ENCODE measurements at regions not wholly inside any gene's neighbourhood (a gene's known extent, or its start where the extent isn't known, plus 50 kb on each side); places are given as distances from the start of the nearest gene placed in this dataset.

GRCh38 chr1:178642282-178642681 is 82.8 kb upstream of the RALGPS2 start:
- no peak for TF ChIP-seq TCF12 (IDR thresholded peaks at IDR 0.05; ENCODE audit: low read depth)
- no peak for TF ChIP-seq TAF1 (IDR thresholded peaks at IDR 0.05; ENCODE audit: low read depth)
- TF ChIP-seq CREB1 (IDR thresholded peaks at IDR 0.05; ENCODE audit: low read depth), result no peak
- TF ChIP-seq EP300 (IDR thresholded peaks at IDR 0.05; ENCODE audit: borderline replicate concordance), result no peak
- TF ChIP-seq CEBPB (IDR thresholded peaks at IDR 0.05), result no peak

Measured in Ishikawa (cell line).